NCI-H2107 (cell line): ENCODE measurements at regions not wholly inside any gene's neighbourhood (a gene's known extent, or its start where the extent isn't known, plus 50 kb on each side); places are given as distances from the start of the nearest gene placed in this dataset.
"Not testable (repeated sequence)": the region's sequence is repeated elsewhere in the genome, so short reads cannot be mapped to it uniquely, and the experiment has no call there.

ENCODE experiments used
- DNase-seq: peaks from one replicate; lab custom pipeline; 2025; lab: John Stamatoyannopoulos, UW

DNA sequence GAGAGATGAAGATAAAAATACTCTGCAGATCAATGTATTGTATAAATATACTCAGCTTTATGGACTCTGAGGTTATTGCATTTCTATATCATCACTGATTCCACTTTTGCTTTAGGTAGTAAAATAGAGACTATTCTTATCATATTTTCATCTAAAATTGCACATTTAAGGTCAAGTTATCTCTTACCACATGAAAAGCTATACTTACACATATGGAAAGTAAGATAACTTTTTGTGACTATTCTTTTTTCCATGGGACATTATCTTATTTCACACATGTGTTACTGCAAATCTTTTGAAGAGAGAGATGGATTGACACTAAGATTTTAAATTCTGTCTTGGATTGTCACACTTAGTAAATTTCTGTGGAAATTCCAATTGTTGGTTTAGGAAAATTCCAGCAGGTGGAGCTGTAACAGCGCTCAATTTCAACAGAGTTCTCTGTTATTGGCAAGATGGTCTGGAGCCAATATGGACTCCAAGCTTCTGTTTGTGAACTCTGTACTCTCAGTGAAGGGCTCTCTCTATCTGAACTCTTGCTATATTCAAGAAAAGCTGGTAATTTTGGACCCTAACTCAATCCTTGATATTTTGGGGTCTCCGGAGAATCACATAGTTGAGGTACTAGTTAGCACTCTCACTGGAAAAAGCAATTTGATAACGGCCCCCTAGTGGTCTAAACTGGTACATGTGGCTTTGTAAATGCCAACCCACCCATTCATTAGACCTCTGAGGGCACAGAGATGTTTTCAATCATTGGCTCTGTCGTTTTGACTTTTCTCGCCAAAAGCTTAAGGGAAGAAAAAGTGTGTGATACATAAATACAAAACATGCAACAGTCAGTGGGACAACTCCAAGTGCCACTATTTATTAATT lies 429.7 kb downstream of the ETS1 start:
- no peak for DNase-seq

DNA sequence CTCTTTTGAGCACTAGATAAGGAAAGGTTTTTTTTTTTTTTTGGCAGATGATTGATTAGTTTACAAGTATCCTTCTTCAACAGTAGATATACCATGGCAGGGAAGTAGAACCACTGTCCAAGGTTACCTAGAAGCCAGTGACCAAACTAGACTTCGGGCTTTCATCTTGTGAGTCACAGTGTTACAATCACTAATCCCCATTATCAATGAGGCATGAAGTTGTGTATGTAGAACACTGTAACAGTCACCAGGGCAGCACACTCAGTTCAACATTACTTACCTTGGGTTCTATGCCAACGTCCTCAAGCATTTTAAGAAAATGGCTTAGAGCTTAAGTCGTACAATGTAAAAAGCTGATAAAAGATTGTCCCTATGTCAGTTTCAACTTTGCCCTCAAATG lies 430.9 kb downstream of the ETS1 start:
- DNase-seq: no peak

GRCh38 chr11:128155590-128155989 lies 431.8 kb downstream of the ETS1 start:
- no peak for DNase-seq

DNA sequence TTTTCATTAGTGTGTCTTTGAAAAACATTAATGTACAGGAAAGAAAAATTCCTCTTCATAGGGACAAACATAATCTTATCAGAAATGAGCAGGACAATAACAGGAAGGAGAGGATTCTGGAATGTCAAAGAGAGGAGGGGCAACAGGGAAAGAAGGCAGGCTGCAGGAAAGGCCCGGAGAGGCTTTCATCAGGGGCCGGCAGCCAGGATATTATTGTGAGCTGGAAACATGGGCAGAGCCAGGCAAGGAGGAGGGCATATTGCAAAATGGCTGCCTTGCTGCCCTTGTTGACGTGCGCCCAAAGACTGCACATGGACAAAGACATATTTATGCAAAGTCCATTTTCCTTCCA lies 433.7 kb downstream of the ETS1 start:
- DNase-seq: no peak

DNA sequence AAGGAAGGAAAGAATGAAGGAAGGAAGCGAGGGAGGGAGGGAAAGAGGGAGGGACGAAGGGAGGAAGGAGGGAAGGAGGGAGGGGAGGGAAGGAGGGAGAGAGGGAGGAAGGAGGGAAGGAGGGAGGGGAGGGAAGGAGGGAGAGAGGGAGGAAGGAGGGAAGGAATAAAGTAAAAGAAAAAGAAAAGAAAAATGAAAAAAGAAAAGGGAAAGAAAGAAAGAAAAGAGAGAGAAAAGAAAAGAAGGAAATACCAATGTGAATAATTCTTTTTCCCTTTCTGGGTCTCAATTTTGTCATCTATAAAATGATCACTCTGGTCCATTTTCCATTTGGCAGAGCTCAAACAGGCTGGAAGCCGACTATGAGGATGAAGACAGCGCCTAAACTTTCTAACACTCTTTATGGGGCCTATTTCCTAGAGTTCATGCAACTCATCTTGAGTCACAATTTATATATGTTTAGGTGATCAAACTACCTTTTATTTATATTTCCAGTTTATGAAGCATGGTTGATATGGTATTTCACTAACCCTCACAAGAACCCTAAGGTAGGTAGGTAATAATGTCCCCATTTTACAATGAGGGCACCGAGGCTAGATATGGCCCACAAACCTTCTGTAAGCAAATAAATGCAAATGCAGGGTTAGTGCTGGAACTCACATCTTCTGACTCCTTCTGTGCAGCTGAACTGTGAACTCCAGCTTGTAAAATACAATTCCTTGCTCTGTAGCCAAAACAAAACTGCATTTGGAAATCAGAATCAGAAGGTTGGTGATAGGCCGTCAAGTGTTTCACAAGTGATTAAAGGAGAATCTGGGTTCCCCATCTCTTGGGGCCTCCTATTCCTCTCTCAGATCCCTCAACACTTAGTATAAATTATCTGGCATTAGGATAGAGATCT lies 434.3 kb downstream of the ETS1 start:
- DNase-seq: no peak

GRCh38 chr11:128151780-128152179 lies 435.6 kb downstream of the ETS1 start:
- no peak for DNase-seq

DNA sequence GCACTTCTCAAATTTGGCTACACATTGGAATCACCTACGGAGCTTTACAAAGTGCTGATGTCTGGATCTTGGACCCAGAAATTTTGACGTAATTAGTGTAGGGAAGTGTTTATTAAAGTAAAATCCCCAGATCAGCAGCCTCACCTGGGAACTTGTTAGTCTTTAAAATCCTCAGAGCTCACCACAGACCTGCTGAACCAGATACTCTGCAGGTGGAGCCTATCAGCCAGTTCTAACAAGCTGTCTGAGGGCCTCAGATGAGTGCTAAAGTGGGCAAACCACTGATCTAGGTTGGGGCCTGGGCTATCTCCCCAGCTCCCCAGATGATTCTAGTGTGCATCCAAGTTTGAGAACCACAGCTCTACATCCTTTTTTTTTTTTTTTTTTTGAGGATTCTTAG lies 436.0 kb downstream of the ETS1 start:
- no peak for DNase-seq

DNA sequence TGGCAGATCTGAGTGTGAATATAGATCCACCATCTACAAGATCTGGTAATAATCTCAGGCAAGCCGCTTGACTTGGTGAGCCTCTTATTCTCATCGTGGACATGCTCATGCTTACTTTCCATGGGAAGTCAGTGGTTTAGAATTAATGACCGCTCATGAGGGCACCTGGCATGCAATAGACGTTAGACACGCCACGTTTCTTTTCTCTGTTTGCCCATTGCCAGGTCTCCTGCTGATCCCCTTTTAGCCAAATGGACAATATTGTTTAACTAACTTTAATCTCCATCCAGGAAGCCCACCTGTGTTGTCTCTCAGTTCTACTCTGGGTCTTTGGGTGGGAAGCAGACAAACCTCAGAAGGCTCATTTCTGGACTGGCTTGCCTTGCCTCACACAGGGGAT lies 439.1 kb downstream of the ETS1 start:
- no peak for DNase-seq

- DNase-seq: no peak
These were observed 440.3 kb downstream of the ETS1 start for GRCh38 chr11:128146926-128147605.

DNA sequence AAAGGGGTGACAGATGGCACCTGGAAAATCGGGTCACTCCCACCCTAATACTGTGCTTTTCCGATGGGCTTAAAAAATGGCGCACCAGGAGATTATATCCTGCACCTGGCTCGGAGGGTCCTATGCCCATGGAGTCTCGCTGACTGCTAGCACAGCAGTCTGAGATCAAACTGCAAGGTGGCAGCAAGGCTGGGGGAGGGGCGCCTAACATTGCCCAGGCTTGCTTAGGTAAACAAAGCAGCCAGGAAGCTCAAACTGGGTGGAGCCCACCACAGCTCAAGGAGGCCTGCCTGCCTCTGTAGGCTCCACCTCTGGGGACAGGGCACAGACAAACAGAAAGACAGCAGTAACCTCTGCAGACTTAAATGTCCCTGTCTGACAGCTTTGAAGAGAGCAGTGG lies 447.1 kb downstream of the ETS1 start:
- not testable (repeated sequence) for DNase-seq

GRCh38 chr11:128135451-128135850 lies 451.9 kb downstream of the ETS1 start:
- DNase-seq: no peak

- DNase-seq: no peak
These were observed 453.9 kb downstream of the ETS1 start for GRCh38 chr11:128133501-128133900.

GRCh38 chr11:128130052-128130451 lies 457.3 kb downstream of the ETS1 start:
- DNase-seq: no peak

DNA sequence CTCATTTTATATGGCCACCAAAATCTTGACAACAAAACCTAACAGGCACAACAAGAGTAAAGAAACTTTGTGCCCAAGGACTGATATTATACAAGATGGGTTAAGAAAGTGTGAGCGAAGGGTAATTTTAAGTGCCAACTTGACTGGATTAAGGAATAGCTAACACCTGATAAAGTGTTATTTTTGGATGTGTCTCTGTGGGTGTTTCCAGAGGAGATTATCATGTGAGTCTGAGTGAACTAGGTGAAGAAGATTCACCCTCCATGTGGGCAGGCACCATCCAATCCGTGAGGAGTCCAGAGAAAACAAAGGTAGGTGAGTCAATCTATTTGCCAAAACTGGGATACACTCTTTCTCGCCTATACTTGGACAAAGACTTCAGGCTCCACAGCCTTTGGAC lies 461.6 kb downstream of the ETS1 start:
- no peak for DNase-seq

DNA sequence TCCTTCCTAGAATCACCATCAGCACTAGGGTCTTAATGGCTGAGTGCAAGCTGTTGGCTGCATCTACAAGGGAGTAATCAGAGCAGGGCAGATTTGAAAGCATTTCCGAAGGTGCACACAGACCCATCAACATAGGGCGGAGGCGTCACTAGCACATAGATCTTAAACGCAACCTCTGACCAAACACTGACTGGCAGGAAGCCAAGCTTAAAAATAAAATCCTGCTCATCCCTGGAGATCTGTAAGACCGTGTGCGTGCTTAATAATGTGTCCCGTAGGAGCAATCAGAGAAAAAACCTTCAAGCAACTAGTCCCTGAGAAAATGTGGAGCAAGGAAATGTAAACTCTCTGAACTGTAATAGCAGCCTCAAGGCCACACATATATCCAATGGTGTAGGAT lies 470.5 kb downstream of the ETS1 start:
- DNase-seq: no peak

DNA sequence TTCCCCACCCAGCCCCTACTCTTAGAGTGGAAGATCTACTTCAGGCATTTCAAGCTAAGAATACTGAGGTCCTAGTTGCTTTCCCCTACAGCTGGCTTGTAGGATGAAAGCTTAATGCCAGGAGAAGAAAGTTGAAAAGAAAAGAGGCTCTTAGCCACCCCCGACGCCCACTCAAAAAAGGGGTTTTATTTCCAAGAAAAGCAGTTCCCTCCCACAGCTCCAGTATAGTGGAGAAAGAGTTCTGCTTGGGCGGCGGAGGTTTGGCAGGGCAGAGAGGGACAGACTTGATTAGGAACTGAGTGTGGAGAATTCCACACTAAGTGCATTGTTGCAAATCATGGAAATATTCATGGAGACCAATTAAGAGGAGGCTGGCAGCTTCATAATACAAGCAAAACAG lies 470.9 kb downstream of the ETS1 start:
- DNase-seq: no peak

GRCh38 chr11:128105950-128106349 lies 481.4 kb downstream of the ETS1 start:
- DNase-seq: no peak

DNA sequence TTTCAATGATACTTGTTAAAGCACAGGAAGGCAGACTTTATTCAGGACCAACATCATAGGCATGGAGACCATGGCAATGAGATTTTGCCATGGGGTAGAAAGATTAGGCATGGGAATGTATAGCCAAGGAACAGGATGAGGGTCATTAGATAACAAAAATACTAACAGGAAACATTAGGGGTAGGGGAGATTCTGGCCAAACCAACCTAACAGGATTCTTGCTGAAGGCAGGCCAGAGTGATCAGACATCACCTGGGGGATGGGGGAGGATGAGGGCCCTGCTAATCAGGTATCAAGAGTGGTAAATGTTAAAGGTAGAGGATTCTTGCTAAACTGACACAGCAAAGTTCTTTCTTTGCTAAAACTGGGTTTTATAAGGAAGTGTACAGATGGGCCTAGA lies 481.8 kb downstream of the ETS1 start:
- DNase-seq: no peak

GRCh38 chr11:128103278-128103873 lies 484.0 kb downstream of the ETS1 start:
- DNase-seq: no peak

GRCh38 chr11:128098781-128099180 lies 488.6 kb downstream of the ETS1 start:
- DNase-seq: no peak

DNA sequence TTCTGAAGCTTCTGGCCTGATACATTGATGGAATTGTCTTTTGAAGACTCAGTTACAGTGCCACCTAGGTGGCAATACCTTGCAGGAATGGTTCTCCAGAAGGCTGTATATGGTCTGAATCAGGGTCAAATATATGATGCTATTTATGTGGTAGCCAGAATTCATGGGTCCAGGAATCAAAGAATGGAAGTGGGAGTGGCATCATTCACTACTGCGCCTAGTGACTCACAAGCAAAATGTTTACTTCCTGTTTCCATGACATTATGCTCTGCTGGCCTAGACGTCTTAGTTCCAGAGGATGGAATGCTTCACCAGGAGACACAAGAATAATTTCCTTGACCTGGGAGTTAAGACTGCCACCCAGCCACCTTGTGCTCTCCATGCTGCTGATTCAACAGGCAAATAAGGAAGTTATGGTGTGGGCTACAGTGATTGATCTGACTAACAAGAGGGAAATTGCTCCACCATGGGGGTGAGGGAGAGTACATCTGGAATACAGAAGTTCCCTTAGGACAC lies 491.8 kb downstream of the ETS1 start:
- no peak for DNase-seq

- no peak for DNase-seq
These were observed 493.7 kb downstream of the ETS1 start for GRCh38 chr11:128093689-128094088.
